ENCODE measurements at regions not wholly inside any gene's neighbourhood (a gene's known extent, or its start where the extent isn't known, plus 50 kb on each side); places are given as distances from the start of the nearest gene placed in this dataset.

- TF ChIP-seq ZNF211 (tag by site-specific recombination; IDR thresholded peaks at IDR 0.05; ENCODE audit: low read depth) (no peak), KLF17 (tag by site-specific recombination; IDR thresholded peaks at IDR 0.05) (no peak), ZBTB26 (tag by site-specific recombination; optimal IDR thresholded peaks at IDR 0.05) (no peak), ZBTB11 (tag by site-specific recombination; conservative IDR thresholded peaks at IDR 0.05; ENCODE audit: low read depth) (no peak), ZNF776 (tag by site-specific recombination; IDR thresholded peaks at IDR 0.05; ENCODE audit: borderline replicate concordance) (no peak), ZNF433 (tag by site-specific recombination; IDR thresholded peaks at IDR 0.05; ENCODE audit: low read depth) (no peak), SCRT2 (tag by site-specific recombination; IDR thresholded peaks at IDR 0.05) (no peak), ZNF707 (tag by site-specific recombination; IDR thresholded peaks at IDR 0.05) (no peak), ZNF701 (tag by site-specific recombination; IDR thresholded peaks at IDR 0.05) (no peak), SP3 (tag by site-specific recombination; IDR thresholded peaks at IDR 0.05) (no peak), ZNF24 (tag by site-specific recombination; IDR thresholded peaks at IDR 0.05) (no peak), ZNF350 (tag by site-specific recombination; IDR thresholded peaks at IDR 0.05) (no peak), HOXD13 (CRISPR knock-in tag; IDR thresholded peaks at IDR 0.05; ENCODE audit: borderline replicate concordance) (no peak), HOXC10 (CRISPR knock-in tag; IDR thresholded peaks at IDR 0.05) (no peak)
- Histone ChIP-seq H3K4me1 (ENCODE audit: control insufficient read depth, insufficient read depth, low read length) (no peaks in the 10 kb centered on the region), H3K27ac (ENCODE audit: extremely low read depth, low read depth, low read length) (no peak overlapping the region), H3K36me3 (ENCODE audit: control insufficient read depth in 2 of 2, insufficient read depth in 1 of 2, low read length in 2 of 2) (no peaks in the 10 kb centered on the region), H3K4me3 (ENCODE audit: low read depth, low read length) (no peak overlapping the region), H3K9me3 (ENCODE audit: control insufficient read depth, insufficient read depth, low read depth, low read length) (no peaks in the 10 kb centered on the region)
- POLR2A ChIA-PET = no interaction called here
- CTCF ChIA-PET = interaction anchor here (1.1 kb wide), 1 partner anchor 10 kb away, joined by 5 read pairs; no protein-coding TSS in a partner anchor
Observed at GRCh38 chr10:84676536-84676935, 348.1 kb downstream of the CCSER2 start.

GRCh38 chr10:84681781-84682180 lies 353.4 kb downstream of the CCSER2 start:
- ChIA-PET CTCF (interaction anchor here (0.6 to 1.8 kb wide), 2 partner anchors 16 to 19 kb away, joined by 4 to 7 read pairs; no protein-coding TSS in a partner anchor), POLR2A (no interaction called here)
- TF ChIP-seq ZNF513 (tag by site-specific recombination; IDR thresholded peaks at IDR 0.05) (no peak), ZNF426 (tag by site-specific recombination; IDR thresholded peaks at IDR 0.05) (no peak), PRDM1 (tag by site-specific recombination; IDR thresholded peaks at IDR 0.05) (no peak), ZNF645 (tag by site-specific recombination; IDR thresholded peaks at IDR 0.05) (no peak), ZIC2 (tag by site-specific recombination; IDR thresholded peaks at IDR 0.05) (no peak), ZNF544 (tag by site-specific recombination; IDR thresholded peaks at IDR 0.05) (no peak), ZBTB8A (tag by site-specific recombination; IDR thresholded peaks at IDR 0.05) (no peak), ZBTB48 (tag by site-specific recombination; IDR thresholded peaks at IDR 0.05) (no peak), CTCF (tag by site-specific recombination; IDR thresholded peaks at IDR 0.05) (no peak), ZNF239 (tag by site-specific recombination; IDR thresholded peaks at IDR 0.05) (no peak), ZNF184 (tag by site-specific recombination; IDR thresholded peaks at IDR 0.05) (no peak), KLF8 (tag by site-specific recombination; IDR thresholded peaks at IDR 0.05) (no peak), ZNF785 (tag by site-specific recombination; IDR thresholded peaks at IDR 0.05) (no peak)

More at GRCh38 chr10:84681781-84682180, 353.4 kb downstream of the CCSER2 start:
- H3K4me3 ChIP-seq (ENCODE audit: low read depth, low read length) = no peak overlapping the region
- H3K9me3 ChIP-seq (ENCODE audit: control insufficient read depth, insufficient read depth, low read depth, low read length) = no peaks in the 10 kb centered on the region
- no peaks in the 10 kb centered on the region for H3K4me1 ChIP-seq (ENCODE audit: control insufficient read depth, insufficient read depth, low read length)
- no peak overlapping the region for H3K27ac ChIP-seq (ENCODE audit: extremely low read depth, low read depth, low read length)
- no peaks in the 10 kb centered on the region for H3K36me3 ChIP-seq (ENCODE audit: control insufficient read depth in 2 of 2, insufficient read depth in 1 of 2, low read length in 2 of 2)
